MM.1S (cell line): ENCODE measurements at regions not wholly inside any gene's neighbourhood (a gene's known extent, or its start where the extent isn't known, plus 50 kb on each side); places are given as distances from the start of the nearest gene placed in this dataset.

ENCODE experiments used
- EZH2 ChIP-seq: fragments of 300-600 bp; sonication (generic); optimal IDR thresholded peaks from 2 replicates; pipeline ENCODE3; 2017; ENCODE audit warnings: low read depth, mild to moderate bottlenecking, antibody characterized with exemption, low read length, mixed read lengths
- EZH2phosphoT487 ChIP-seq: fragments of 300-600 bp; sonication (generic); IDR thresholded peaks from 2 replicates; pipeline ENCODE4 v1.6.1; 2018; ENCODE audit warnings: antibody characterized with exemption, low read length
- TF ChIP-seq, protein P1 (sequence below): fragments of 300-600 bp; sonication (generic); IDR thresholded peaks from 2 replicates; pipeline ENCODE4 v1.5.1; 2016; ENCODE audit warnings: antibody characterized with exemption, low read length, mixed read lengths

DNA sequence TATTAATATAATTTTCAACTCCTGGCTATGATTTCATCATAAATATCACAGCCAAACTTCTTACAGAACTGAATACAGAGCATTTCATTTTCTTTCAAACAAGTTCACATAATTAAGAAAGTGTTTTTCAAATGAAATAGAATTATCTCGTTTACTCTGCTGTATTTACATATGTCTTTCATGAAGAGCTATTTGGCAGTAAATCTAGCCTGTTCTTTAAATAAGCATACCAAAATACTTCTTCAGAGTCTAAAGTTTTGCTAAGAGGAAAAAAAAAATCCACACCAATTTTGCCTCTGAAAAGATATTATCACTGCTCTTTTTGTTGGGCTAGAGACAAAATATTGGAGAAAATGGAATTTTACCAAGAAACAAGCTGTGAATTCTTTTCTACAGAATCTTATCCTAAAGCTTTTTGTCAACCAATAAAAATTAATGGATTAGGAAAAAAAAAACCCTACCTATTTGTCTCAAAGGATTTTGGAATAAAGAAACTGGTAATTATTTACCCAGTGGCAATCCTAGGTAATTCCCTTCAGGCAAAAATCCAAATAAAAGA is 287.9 kb upstream of the NR3C2 start:
- TF ChIP-seq, protein P1, sequence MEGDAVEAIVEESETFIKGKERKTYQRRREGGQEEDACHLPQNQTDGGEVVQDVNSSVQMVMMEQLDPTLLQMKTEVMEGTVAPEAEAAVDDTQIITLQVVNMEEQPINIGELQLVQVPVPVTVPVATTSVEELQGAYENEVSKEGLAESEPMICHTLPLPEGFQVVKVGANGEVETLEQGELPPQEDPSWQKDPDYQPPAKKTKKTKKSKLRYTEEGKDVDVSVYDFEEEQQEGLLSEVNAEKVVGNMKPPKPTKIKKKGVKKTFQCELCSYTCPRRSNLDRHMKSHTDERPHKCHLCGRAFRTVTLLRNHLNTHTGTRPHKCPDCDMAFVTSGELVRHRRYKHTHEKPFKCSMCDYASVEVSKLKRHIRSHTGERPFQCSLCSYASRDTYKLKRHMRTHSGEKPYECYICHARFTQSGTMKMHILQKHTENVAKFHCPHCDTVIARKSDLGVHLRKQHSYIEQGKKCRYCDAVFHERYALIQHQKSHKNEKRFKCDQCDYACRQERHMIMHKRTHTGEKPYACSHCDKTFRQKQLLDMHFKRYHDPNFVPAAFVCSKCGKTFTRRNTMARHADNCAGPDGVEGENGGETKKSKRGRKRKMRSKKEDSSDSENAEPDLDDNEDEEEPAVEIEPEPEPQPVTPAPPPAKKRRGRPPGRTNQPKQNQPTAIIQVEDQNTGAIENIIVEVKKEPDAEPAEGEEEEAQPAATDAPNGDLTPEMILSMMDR: no peak
- no peak for TF ChIP-seq EZH2
- TF ChIP-seq EZH2phosphoT487: no peak
